Suprapubic skin (tissue), 4 donors: ENCODE measurements at regions not wholly inside any gene's neighbourhood (a gene's known extent, or its start where the extent isn't known, plus 50 kb on each side); places are given as distances from the start of the nearest gene placed in this dataset.

Source experiments
- DNase-seq, 2 donors: peaks; one replicate each; pipeline ENCODE4 v3.0.0-alpha.2; 2019; ENCODE audit warnings: low spot score in 2 of 2
- H3K27ac ChIP-seq: fragments of 200-600 bp; sonication (generic); one replicate; pipeline ENCODE4 v1.5.1; 2019
- H3K27me3 ChIP-seq: fragments of 200-600 bp; sonication (generic); one replicate; pipeline ENCODE4 v1.5.1; 2019
- H3K36me3 ChIP-seq: fragments of 200-600 bp; sonication (generic); one replicate; pipeline ENCODE4 v1.5.1; 2019
- H3K4me1 ChIP-seq: fragments of 200-600 bp; sonication (generic); one replicate; pipeline ENCODE4 v1.5.1; 2019
- H3K4me3 ChIP-seq: fragments of 200-600 bp; sonication (generic); one replicate; pipeline ENCODE4 v1.5.1; 2019; ENCODE audit warnings: mild to moderate bottlenecking
- H3K9me3 ChIP-seq: fragments of 200-600 bp; sonication (generic); one replicate; pipeline ENCODE4 v1.5.1; 2019
- CTCF ChIP-seq, 2 donors: fragments of 200-600 bp in 1 of 2; fragments of 450-650 bp in 1 of 2; sonication (generic) in 1 of 2; IDR thresholded peaks; one replicate each; pipeline ENCODE4 v1.5.1; 2016 to 2019; ENCODE audit warnings: antibody characterized with exemption in 2 of 2, mild to moderate bottlenecking in 1 of 2, moderate library complexity in 1 of 2
- EP300 ChIP-seq: sonication (generic); formaldehyde crosslinking; IDR thresholded peaks from one replicate; pipeline ENCODE4 v1.6.1; 2017; ENCODE audit warnings: antibody characterized with exemption
- POLR2A ChIP-seq, 2 donors: fragments of 450-650 bp; IDR thresholded peaks; one replicate each; pipeline ENCODE4 v1.6.1; 2017; ENCODE audit warnings: antibody characterized with exemption in 2 of 2, mild to moderate bottlenecking in 2 of 2, moderate library complexity in 2 of 2
- POLR2AphosphoS5 ChIP-seq, 3 donors: sonication (generic); formaldehyde crosslinking; IDR thresholded peaks; one replicate each; pipeline ENCODE4 v1.6.1; 2017; ENCODE audit warnings: antibody characterized with exemption in 3 of 3
- WGBS: methylation state at CpG from one replicate; pipeline ENCODE4 v1.1.5; 2018; 5-methylcytosine and 5-hydroxymethylcytosine counted together

DNA sequence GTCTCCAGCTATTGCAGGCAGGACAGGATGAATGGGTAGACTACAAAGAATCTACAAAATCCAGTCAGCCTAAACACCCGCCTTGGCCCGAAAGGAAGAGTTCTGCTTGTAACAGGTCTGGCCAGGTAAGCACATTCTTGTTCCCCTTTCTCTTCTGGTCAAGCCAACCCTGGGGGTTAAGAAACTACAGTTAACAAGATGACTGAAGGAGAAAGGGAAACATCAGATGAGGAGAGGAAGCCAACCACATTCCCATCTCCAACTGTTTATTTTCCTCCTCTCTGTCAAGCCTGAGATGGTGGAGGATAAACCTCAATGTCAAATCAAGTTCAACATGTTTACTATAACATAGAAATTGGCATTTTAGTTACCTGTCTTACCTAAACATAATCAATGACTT is 198.9 kb downstream of the IPMK start:
- Histone ChIP-seq H3K36me3 (no peaks in the 10 kb centered on the region), H3K27ac (no peak overlapping the region), H3K4me3 (no peak overlapping the region), H3K4me1 (no peaks in the 10 kb centered on the region), H3K9me3 (no peaks in the 10 kb centered on the region), H3K27me3 (no peaks in the 10 kb centered on the region)
- TF ChIP-seq POLR2A (IDR thresholded peaks at IDR 0.05), result no peak
- TF ChIP-seq POLR2AphosphoS5 (IDR thresholded peaks at IDR 0.05), result no peak
- TF ChIP-seq EP300, result no peak
- TF ChIP-seq CTCF (IDR thresholded peaks at IDR 0.05), result no peak
- 93% methylated on average over 2 of the region's 2 CpGs for WGBS
- DNase-seq, result no peak

- TF ChIP-seq CTCF (IDR thresholded peaks at IDR 0.05) (no peak), EP300 (no peak), POLR2AphosphoS5 (IDR thresholded peaks at IDR 0.05) (no peak), POLR2A (IDR thresholded peaks at IDR 0.05) (no peak)
- no peak overlapping the region for H3K4me3 ChIP-seq
- WGBS, result 89% methylated on average over 3 of the region's 4 CpGs
- no peaks in the 10 kb centered on the region for H3K27me3 ChIP-seq
- no peaks in the 10 kb centered on the region for H3K9me3 ChIP-seq
- H3K27ac ChIP-seq, result no peak overlapping the region
- no peak for DNase-seq
- no peaks in the 10 kb centered on the region for H3K4me1 ChIP-seq
- H3K36me3 ChIP-seq, result no peaks in the 10 kb centered on the region
Observed at GRCh38 chr10:58066979-58067378, 200.7 kb downstream of the IPMK start.

- Histone ChIP-seq H3K4me1 (no peaks in the 10 kb centered on the region), H3K27ac (no peak overlapping the region), H3K9me3 (no peaks in the 10 kb centered on the region), H3K4me3 (no peak overlapping the region), H3K27me3 (no peaks in the 10 kb centered on the region), H3K36me3 (no peaks in the 10 kb centered on the region)
- TF ChIP-seq CTCF (IDR thresholded peaks at IDR 0.05), result no peak
- no peak for TF ChIP-seq POLR2AphosphoS5 (IDR thresholded peaks at IDR 0.05)
- TF ChIP-seq POLR2A (IDR thresholded peaks at IDR 0.05), result no peak
- no peak for TF ChIP-seq EP300
- no peak for DNase-seq
- 58% methylated on average over 4 of the region's 4 CpGs for WGBS
Observed at GRCh38 chr10:58066126-58066525, 201.6 kb downstream of the IPMK start.

DNA sequence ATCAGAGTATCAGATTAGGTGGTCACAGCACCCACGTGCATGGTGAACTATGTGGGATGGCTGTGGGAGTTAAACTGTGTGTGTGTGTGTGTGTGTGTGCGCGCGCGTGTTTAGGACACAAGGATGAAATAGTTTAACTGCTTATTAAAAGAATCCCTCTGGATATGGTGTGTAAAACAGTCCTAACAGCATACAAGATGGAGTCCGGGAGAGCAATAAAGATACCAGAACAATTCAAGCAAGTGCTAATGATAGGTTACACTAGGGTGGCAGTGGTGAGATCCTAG is 202.2 kb downstream of the IPMK start:
- Histone ChIP-seq H3K27me3 (no peaks in the 10 kb centered on the region), H3K4me3 (no peak overlapping the region), H3K9me3 (no peaks in the 10 kb centered on the region), H3K27ac (no peak overlapping the region), H3K36me3 (no peaks in the 10 kb centered on the region), H3K4me1 (no peaks in the 10 kb centered on the region)
- no peak for DNase-seq
- WGBS, result 59% methylated on average over 6 of the region's 6 CpGs
- TF ChIP-seq CTCF (IDR thresholded peaks at IDR 0.05) (no peak), EP300 (no peak), POLR2A (IDR thresholded peaks at IDR 0.05) (no peak), POLR2AphosphoS5 (IDR thresholded peaks at IDR 0.05) (no peak)

DNA sequence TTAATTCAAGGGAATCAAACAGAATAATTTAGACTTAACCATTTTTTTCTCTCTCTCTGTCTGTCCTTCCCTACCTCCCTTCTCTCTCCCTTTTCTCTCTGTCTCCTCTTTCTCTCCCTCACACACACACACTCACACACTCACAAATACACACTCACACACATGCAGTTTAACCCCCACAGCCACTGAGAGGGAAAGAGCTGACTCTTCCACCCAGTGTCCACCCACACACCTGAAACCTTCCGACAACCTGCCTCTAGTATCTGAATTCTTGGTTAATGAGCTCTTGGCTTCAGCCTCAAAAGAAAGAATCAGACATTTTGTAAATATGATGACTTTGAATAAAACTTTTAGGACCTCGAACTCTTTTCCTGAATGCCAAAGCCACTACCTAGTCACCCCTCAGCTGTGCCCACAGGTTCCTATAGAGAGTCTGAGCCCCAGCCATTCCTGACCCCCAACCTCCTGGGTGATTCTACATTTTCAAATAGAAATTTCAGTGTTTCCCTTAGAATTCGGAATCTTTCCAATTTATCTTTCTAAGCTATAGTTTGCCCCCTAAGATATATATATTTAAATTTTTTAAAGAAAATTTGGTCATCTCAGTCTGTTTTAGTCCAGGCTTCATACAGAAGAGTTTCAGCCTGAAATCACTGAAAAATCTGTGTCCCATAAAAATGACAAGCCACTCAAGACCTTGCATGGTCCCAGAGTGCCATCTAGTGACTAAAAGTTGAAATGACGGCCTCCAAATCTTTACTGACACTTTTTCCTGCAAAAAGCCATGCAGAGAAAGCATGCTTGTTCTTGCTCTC is 202.8 kb downstream of the IPMK start:
- Histone ChIP-seq H3K27ac (no peak overlapping the region), H3K4me3 (no peak overlapping the region), H3K27me3 (no peaks in the 10 kb centered on the region), H3K4me1 (no peaks in the 10 kb centered on the region), H3K9me3 (no peaks in the 10 kb centered on the region), H3K36me3 (no peaks in the 10 kb centered on the region)
- 47% methylated on average over 4 of the region's 4 CpGs for WGBS
- no peak for DNase-seq
- TF ChIP-seq POLR2AphosphoS5 (IDR thresholded peaks at IDR 0.05) (no peak), EP300 (no peak), CTCF (IDR thresholded peaks at IDR 0.05) (peak in 1 of 2 donors; percentile 44), POLR2A (IDR thresholded peaks at IDR 0.05) (no peak)
